OCI-LY1 (cell line): ENCODE measurements at regions not wholly inside any gene's neighbourhood (a gene's known extent, or its start where the extent isn't known, plus 50 kb on each side); places are given as distances from the start of the nearest gene placed in this dataset.

Experiments used
- CTCF ChIP-seq: fragments of 200-600 bp; sonication (generic), shearing (Covaris generic); IDR thresholded peaks from 2 replicates; pipeline ENCODE4 v1.5.1; 2017; ENCODE audit warnings: mild to moderate bottlenecking, antibody characterized with exemption, low read length, moderate library complexity, mixed read lengths
- EZH2 ChIP-seq: fragments of 200-600 bp; sonication (generic), shearing (Covaris generic); IDR thresholded peaks from 2 replicates; pipeline ENCODE4 v1.8.0; 2017; ENCODE audit warnings: borderline replicate concordance, mixed run types, mild to moderate bottlenecking, antibody characterized with exemption, low read length, moderate library complexity, mixed read lengths

GRCh38 chr1:90802622-90803021 lies 85.5 kb upstream of the BARHL2 start:
- no peak for TF ChIP-seq CTCF
- no peak for TF ChIP-seq EZH2
